HG02884 (cell line): ENCODE measurements at regions not wholly inside any gene's neighbourhood (a gene's known extent, or its start where the extent isn't known, plus 50 kb on each side); places are given as distances from the start of the nearest gene placed in this dataset.
"Not testable (repeated sequence)": the region's sequence is repeated elsewhere in the genome, so short reads cannot be mapped to it uniquely, and the experiment has no call there.

ENCODE experiments used
- ATAC-seq: cut with Tn5 transposase; IDR thresholded peaks from one replicate; pipeline ENCODE4 v1.9.1; 2021; ENCODE audit warnings: mild to moderate bottlenecking, moderate library complexity; ENCODE audit not compliant: unreplicated experiment

- no peak for ATAC-seq
Measured at GRCh38 chr12:131386167-131386521, 324.7 kb upstream of the SFSWAP start.

- no peak for ATAC-seq
Measured at GRCh38 chr12:131386781-131387180, 324.1 kb upstream of the SFSWAP start.

GRCh38 chr12:131387281-131388163 lies 323.4 kb upstream of the SFSWAP start:
- ATAC-seq, result no peak

- ATAC-seq, result not testable (repeated sequence)
Measured at GRCh38 chr12:131388164-131389053, 322.5 kb upstream of the SFSWAP start.

- ATAC-seq, result no peak
Measured at GRCh38 chr12:131389054-131390013, 321.6 kb upstream of the SFSWAP start.

GRCh38 chr12:131390412-131391334 lies 320.2 kb upstream of the SFSWAP start:
- ATAC-seq, result no peak

- ATAC-seq, result no peak
Measured at GRCh38 chr12:131391399-131391798, 319.5 kb upstream of the SFSWAP start.

GRCh38 chr12:131394752-131395151 lies 316.1 kb upstream of the SFSWAP start:
- ATAC-seq, result not testable (repeated sequence)

GRCh38 chr12:131395209-131395684 lies 315.6 kb upstream of the SFSWAP start:
- not testable (repeated sequence) for ATAC-seq

GRCh38 chr12:131395971-131396573 lies 314.8 kb upstream of the SFSWAP start:
- ATAC-seq, result no peak

GRCh38 chr12:131397493-131398181 lies 313.3 kb upstream of the SFSWAP start:
- ATAC-seq, result no peak

- no peak for ATAC-seq
Measured at GRCh38 chr12:131399000-131399399, 311.9 kb upstream of the SFSWAP start.

- not testable (repeated sequence) for ATAC-seq
Measured at GRCh38 chr12:131400668-131401294, 310.1 kb upstream of the SFSWAP start.

- not testable (repeated sequence) for ATAC-seq
Measured at GRCh38 chr12:131401907-131402633, 308.8 kb upstream of the SFSWAP start.

- no peak for ATAC-seq
Measured at GRCh38 chr12:131402781-131403396, 308.0 kb upstream of the SFSWAP start.

GRCh38 chr12:131403676-131404075 lies 307.2 kb upstream of the SFSWAP start:
- no peak for ATAC-seq

- ATAC-seq, result no peak
Measured at GRCh38 chr12:131404705-131405104, 306.2 kb upstream of the SFSWAP start.
